ENCODE measurements at regions not wholly inside any gene's neighbourhood (a gene's known extent, or its start where the extent isn't known, plus 50 kb on each side); places are given as distances from the start of the nearest gene placed in this dataset.

DNA sequence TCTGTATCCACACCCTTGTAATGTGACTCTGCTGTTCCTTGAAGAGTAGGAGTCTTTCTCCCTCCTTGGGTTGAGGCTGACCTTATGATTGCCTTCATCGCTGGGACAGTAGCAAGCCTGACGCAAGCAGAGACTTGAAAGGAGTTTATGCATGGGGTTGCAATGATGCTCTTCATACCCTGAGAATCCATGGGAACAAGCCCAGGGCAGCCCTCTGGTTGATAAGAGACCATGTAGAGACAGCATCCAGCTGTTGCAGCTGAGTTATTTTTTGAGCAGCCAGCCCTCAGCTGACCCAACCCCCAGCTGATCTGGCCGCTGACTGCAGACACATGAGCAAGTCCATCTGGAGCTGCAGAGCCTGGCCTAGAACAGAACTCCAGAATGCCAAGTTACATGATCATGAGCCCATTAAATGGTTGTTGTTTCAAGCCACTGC, 60.6 kb upstream of the ARNT2 start:
- TF ChIP-seq EZH2 (IDR thresholded peaks at IDR 0.05), result no peak
- TF ChIP-seq, protein P1, sequence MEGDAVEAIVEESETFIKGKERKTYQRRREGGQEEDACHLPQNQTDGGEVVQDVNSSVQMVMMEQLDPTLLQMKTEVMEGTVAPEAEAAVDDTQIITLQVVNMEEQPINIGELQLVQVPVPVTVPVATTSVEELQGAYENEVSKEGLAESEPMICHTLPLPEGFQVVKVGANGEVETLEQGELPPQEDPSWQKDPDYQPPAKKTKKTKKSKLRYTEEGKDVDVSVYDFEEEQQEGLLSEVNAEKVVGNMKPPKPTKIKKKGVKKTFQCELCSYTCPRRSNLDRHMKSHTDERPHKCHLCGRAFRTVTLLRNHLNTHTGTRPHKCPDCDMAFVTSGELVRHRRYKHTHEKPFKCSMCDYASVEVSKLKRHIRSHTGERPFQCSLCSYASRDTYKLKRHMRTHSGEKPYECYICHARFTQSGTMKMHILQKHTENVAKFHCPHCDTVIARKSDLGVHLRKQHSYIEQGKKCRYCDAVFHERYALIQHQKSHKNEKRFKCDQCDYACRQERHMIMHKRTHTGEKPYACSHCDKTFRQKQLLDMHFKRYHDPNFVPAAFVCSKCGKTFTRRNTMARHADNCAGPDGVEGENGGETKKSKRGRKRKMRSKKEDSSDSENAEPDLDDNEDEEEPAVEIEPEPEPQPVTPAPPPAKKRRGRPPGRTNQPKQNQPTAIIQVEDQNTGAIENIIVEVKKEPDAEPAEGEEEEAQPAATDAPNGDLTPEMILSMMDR (IDR thresholded peaks at IDR 0.05), result no peak

Measured in neural progenitor cell (in vitro differentiated cells).